HCT116 (cell line): ENCODE measurements at regions not wholly inside any gene's neighbourhood (a gene's known extent, or its start where the extent isn't known, plus 50 kb on each side); places are given as distances from the start of the nearest gene placed in this dataset.

Source experiments
- ATAC-seq: fragments of 200-7000 bp; cut with Tn5 transposase; 2 replicates; pipeline ENCODE4 v1.9.1; 2020; ENCODE audit warnings: mild to moderate bottlenecking, moderate library complexity
- BruUV-seq: library from RNA; stranded (reverse); fragments of 400-500 nt; replicated peaks from 2 replicates; lab custom pipeline; 2021; lab: Mats Ljungman, UMichigan
- CTCF ChIA-PET: fragments of 300-600 bp; sonication (Branson Sonifier 250); formaldehyde crosslinking; loops from one replicate; lab custom pipeline; 2021; ENCODE audit warnings: antibody characterized with exemption; lab: Charles Lee
- POLR2A ChIA-PET: fragments of 300-600, 350-600 bp; sonication (Branson Sonifier 250); formaldehyde crosslinking; loops from one replicate; lab custom pipeline; 2021; ENCODE audit warnings: antibody characterized with exemption; lab: Charles Lee
- RAD21 ChIA-PET, 2 experiments: fragments of 300-600 bp; sonication (Branson Sonifier 250); formaldehyde crosslinking; loops; one replicate each; lab custom pipeline; 2023; ENCODE audit warnings: low total read pairs in 2 of 2; ENCODE audit not compliant: uncharacterized antibody in 2 of 2, unreplicated experiment in 2 of 2, low non-redundant PET in 1 of 2; lab: Charles Lee
- DNase-seq: peaks from one replicate; pipeline ENCODE4 v3.0.0-alpha.2; 2010; ENCODE audit warnings: low read depth, low spot score
- H2AFZ ChIP-seq: fragments of 200-600 bp; shearing (Covaris generic), sonication (generic); 2 replicates; pipeline ENCODE4 v1.6.1; 2017; ENCODE audit warnings: low read depth, mixed run types, mixed read lengths, antibody characterized with exemption, low read length; ENCODE audit not compliant: poor library complexity, severe bottlenecking
- H3K27ac ChIP-seq: 2 replicates; pipeline ENCODE4 v1.5.1; 2012; ENCODE audit warnings: low read depth, low read length
- H3K27me3 ChIP-seq: fragments of 200-600 bp; sonication (generic); 2 replicates; pipeline ENCODE4 v1.6.1; 2016; ENCODE audit warnings: mixed run types, low read length, mixed read lengths; ENCODE audit not compliant: insufficient read depth
- H3K36me3 ChIP-seq, 2 experiments: fragments of 200-500 bp in 1 of 2; fragments of 200-600 bp in 1 of 2; sonication (Bioruptor generic) in 1 of 2; sonication (generic) in 1 of 2; 2 replicates each; pipeline versions ENCODE4 v1.5.1 to v1.6.1; 2014 to 2016; ENCODE audit warnings: low read length in 2 of 2, inconsistent platforms in 1 of 2, mixed read lengths in 1 of 2, mixed run types in 1 of 2; ENCODE audit not compliant: insufficient read depth in 2 of 2, control insufficient read depth in 1 of 2
- H3K4me1 ChIP-seq, 2 experiments: fragments of 200-600 bp in 1 of 2; sonication (generic) in 1 of 2; 2 replicates each; pipeline versions ENCODE4 v1.5.1 to v1.6.1; 2012 to 2017; ENCODE audit warnings: low read length in 2 of 2, inconsistent platforms in 1 of 2, mild to moderate bottlenecking in 1 of 2, mixed read lengths in 1 of 2, mixed run types in 1 of 2, moderate library complexity in 1 of 2; ENCODE audit not compliant: insufficient read depth in 2 of 2, control insufficient read depth in 1 of 2
- H3K4me2 ChIP-seq: fragments of 200-600 bp; sonication (generic); 2 replicates; pipeline ENCODE4 v1.6.1; 2017; ENCODE audit warnings: mixed run types, low read length, mixed read lengths
- H3K4me3 ChIP-seq, 2 experiments: fragments of 200-600 bp in 1 of 2; sonication (generic) in 1 of 2; replicated peaks in 1 of 2; 2 replicates each; pipeline ENCODE4 v1.5.1; 2011 to 2016; ENCODE audit warnings: low read length in 2 of 2, control low read depth in 1 of 2, low read depth in 1 of 2, mild to moderate bottlenecking in 1 of 2, mixed read lengths in 1 of 2, mixed run types in 1 of 2
- H3K79me2 ChIP-seq: fragments of 200-600 bp; sonication (generic); 2 replicates; pipeline ENCODE4 v1.6.1; 2017; ENCODE audit warnings: mild to moderate bottlenecking, mixed run types, low read length, moderate library complexity, mixed read lengths; ENCODE audit not compliant: insufficient read depth
- H3K9ac ChIP-seq: fragments of 200-600 bp; sonication (generic); 2 replicates; pipeline ENCODE4 v1.6.1; 2016; ENCODE audit warnings: low read length, mixed read lengths
- H3K9me2 ChIP-seq: fragments of 200-600 bp; sonication (generic), shearing (Covaris generic); 2 replicates; pipeline ENCODE4 v1.6.1; 2017; ENCODE audit warnings: mixed run types, mild to moderate bottlenecking, moderate library complexity; ENCODE audit not compliant: insufficient read depth
- H3K9me3 ChIP-seq, 2 experiments: fragments of 200-500 bp in 1 of 2; fragments of 200-600 bp in 1 of 2; sonication (Bioruptor generic) in 1 of 2; sonication (generic) in 1 of 2; 2 replicates each; pipeline ENCODE4 v1.6.1; 2014 to 2017; ENCODE audit warnings: low read length in 2 of 2, mixed read lengths in 2 of 2, inconsistent platforms in 1 of 2, low read depth in 1 of 2, mild to moderate bottlenecking in 1 of 2, mixed run types in 1 of 2, moderate library complexity in 1 of 2; ENCODE audit not compliant: control insufficient read depth in 1 of 2, insufficient read depth in 1 of 2
- H4K20me1 ChIP-seq: fragments of 200-600 bp; sonication (generic), shearing (Covaris generic); 2 replicates; pipeline ENCODE4 v1.6.1; 2017; ENCODE audit warnings: mixed run types, mild to moderate bottlenecking, moderate library complexity; ENCODE audit not compliant: insufficient read depth
- CBX3 ChIP-seq: IDR thresholded peaks from 2 replicates; pipeline ENCODE4 v1.6.1; 2012; ENCODE audit warnings: low read depth
- CEBPB ChIP-seq: IDR thresholded peaks from 2 replicates; pipeline ENCODE4 v1.6.1; 2012; ENCODE audit warnings: low read depth
- EGR1 ChIP-seq: IDR thresholded peaks from 2 replicates; pipeline ENCODE4 v1.6.1; 2012; ENCODE audit warnings: low read depth
- ELF1 ChIP-seq: IDR thresholded peaks from 2 replicates; pipeline ENCODE4 v1.6.1; 2012; ENCODE audit warnings: low read depth, borderline replicate concordance
- EZH2 ChIP-seq: fragments of 200-600 bp; sonication (generic); IDR thresholded peaks from 2 replicates; pipeline ENCODE4 v1.6.1; 2017; ENCODE audit warnings: antibody characterized with exemption, mixed run types
- EZH2phosphoT487 ChIP-seq: fragments of 200-600 bp; IDR thresholded peaks from 2 replicates; pipeline ENCODE4 v1.6.1; 2018; ENCODE audit warnings: antibody characterized with exemption, borderline replicate concordance
- FOSL1 ChIP-seq: IDR thresholded peaks from 2 replicates; pipeline ENCODE4 v1.6.1; 2012; ENCODE audit warnings: low read depth
- JUND ChIP-seq: IDR thresholded peaks from 2 replicates; pipeline ENCODE4 v1.6.1; 2012
- POLR2A ChIP-seq: IDR thresholded peaks from 2 replicates; pipeline ENCODE4 v1.7.0; 2011; ENCODE audit warnings: borderline replicate concordance; ENCODE audit not compliant: insufficient read depth, insufficient read length; ENCODE audit errors: extremely low read depth
- RAD21 ChIP-seq: IDR thresholded peaks from 2 replicates; pipeline ENCODE4 v1.6.1; 2012; ENCODE audit warnings: low read depth, mild to moderate bottlenecking
- SIN3A ChIP-seq: IDR thresholded peaks from 2 replicates; pipeline ENCODE4 v1.6.1; 2012; ENCODE audit warnings: low read depth
- SP1 ChIP-seq: IDR thresholded peaks from 2 replicates; pipeline ENCODE4 v1.6.1; 2012; ENCODE audit warnings: low read depth
- SRF ChIP-seq: IDR thresholded peaks from 2 replicates; pipeline ENCODE4 v1.6.1; 2012; ENCODE audit warnings: low read depth
- TCF7L2 ChIP-seq: IDR thresholded peaks from 2 replicates; pipeline ENCODE4 v1.7.0; 2011; ENCODE audit warnings: borderline replicate concordance, inconsistent platforms; ENCODE audit not compliant: insufficient read depth, insufficient read length; ENCODE audit errors: extremely low read depth
- YY1 ChIP-seq: IDR thresholded peaks from 2 replicates; pipeline ENCODE4 v1.6.1; 2011; ENCODE audit warnings: low read length, low read depth, moderate library complexity, mild to moderate bottlenecking; ENCODE audit not compliant: insufficient replicate concordance; ENCODE audit errors: extremely low read depth
- ZFX ChIP-seq: fragments of 450-650 bp; IDR thresholded peaks from 2 replicates; pipeline ENCODE4 v1.6.1; 2017
- intact Hi-C: fragments of 100-400 bp; cut with micrococcal nuclease; formaldehyde crosslinking; loops from 2 replicates; pipeline ENCODE4 v1.10.0; 2022
- TF ChIP-seq, protein P1 (sequence below): IDR thresholded peaks from 2 replicates; pipeline ENCODE4 v1.6.1; 2012
- TF ChIP-seq, protein P2 (sequence below), 3 experiments: fragments of 200-600 bp in 1 of 3; sonication (generic) in 1 of 3; IDR thresholded peaks in 2 of 3; conservative IDR thresholded peaks in 1 of 3; 2 replicates each; pipeline ENCODE4 v1.5.1; 2012 to 2017; ENCODE audit warnings: low read depth in 2 of 3, low read length in 2 of 3, antibody characterized with exemption in 1 of 3, borderline replicate concordance in 1 of 3, control low read depth in 1 of 3, mild to moderate bottlenecking in 1 of 3, mixed read lengths in 1 of 3, mixed run types in 1 of 3, moderate library complexity in 1 of 3; ENCODE audit not compliant: insufficient read depth in 1 of 3
- TF ChIP-seq, protein P3 (sequence below): IDR thresholded peaks from 2 replicates; pipeline ENCODE4 v1.6.1; 2012
- TF ChIP-seq, protein P4 (sequence below): IDR thresholded peaks from 2 replicates; pipeline ENCODE4 v1.6.1; 2012; ENCODE audit warnings: low read depth

DNA sequence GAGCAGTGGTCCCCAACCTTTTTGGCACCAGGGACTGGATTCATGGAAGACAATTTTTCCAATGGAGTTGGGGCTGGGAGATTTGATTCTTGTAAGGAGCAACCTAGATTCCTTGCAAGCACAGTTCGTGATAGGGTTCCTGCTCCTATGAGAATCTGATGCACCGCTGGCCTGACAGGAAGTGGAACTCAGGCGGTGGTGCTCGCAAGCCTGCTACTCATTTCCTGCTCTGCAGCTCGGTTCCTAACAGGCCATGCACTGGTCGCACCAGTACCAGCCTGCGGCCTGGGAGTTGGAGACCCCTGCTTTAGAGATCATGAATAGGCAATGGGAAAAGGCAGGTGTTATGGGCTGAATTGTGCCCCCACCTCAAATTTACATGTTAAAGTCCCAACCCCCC is 131.2 kb downstream of the PFDN4 start:
- ChIA-PET POLR2A (no interaction called here), CTCF (no interaction called here), RAD21 (no interaction called here)
- no peak overlapping the region for H3K9ac ChIP-seq
- TF ChIP-seq, protein P1, sequence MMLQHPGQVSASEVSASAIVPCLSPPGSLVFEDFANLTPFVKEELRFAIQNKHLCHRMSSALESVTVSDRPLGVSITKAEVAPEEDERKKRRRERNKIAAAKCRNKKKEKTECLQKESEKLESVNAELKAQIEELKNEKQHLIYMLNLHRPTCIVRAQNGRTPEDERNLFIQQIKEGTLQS = no peak
- TF ChIP-seq YY1 (no peak), RAD21 (no peak), SIN3A (no peak), FOSL1 (no peak), TCF7L2 (no peak), EGR1 (no peak), ZFX (no peak), CBX3 (no peak), ELF1 (no peak), EZH2 (no peak), POLR2A (no peak), SRF (no peak), JUND (no peak), CEBPB (no peak), EZH2phosphoT487 (no peak), SP1 (no peak)
- TF ChIP-seq, protein P2, sequence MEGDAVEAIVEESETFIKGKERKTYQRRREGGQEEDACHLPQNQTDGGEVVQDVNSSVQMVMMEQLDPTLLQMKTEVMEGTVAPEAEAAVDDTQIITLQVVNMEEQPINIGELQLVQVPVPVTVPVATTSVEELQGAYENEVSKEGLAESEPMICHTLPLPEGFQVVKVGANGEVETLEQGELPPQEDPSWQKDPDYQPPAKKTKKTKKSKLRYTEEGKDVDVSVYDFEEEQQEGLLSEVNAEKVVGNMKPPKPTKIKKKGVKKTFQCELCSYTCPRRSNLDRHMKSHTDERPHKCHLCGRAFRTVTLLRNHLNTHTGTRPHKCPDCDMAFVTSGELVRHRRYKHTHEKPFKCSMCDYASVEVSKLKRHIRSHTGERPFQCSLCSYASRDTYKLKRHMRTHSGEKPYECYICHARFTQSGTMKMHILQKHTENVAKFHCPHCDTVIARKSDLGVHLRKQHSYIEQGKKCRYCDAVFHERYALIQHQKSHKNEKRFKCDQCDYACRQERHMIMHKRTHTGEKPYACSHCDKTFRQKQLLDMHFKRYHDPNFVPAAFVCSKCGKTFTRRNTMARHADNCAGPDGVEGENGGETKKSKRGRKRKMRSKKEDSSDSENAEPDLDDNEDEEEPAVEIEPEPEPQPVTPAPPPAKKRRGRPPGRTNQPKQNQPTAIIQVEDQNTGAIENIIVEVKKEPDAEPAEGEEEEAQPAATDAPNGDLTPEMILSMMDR (IDR thresholded peaks at IDR 0.05 in 2 of 3, conservative IDR thresholded peaks at IDR 0.05 in 1 of 3; ENCODE audit: borderline replicate concordance in 1 of 3, insufficient read depth in 1 of 3, low read depth in 2 of 3, low read length in 2 of 3) = no peak
- TF ChIP-seq, protein P3, sequence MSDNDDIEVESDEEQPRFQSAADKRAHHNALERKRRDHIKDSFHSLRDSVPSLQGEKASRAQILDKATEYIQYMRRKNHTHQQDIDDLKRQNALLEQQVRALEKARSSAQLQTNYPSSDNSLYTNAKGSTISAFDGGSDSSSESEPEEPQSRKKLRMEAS = no peak
- TF ChIP-seq, protein P4, sequence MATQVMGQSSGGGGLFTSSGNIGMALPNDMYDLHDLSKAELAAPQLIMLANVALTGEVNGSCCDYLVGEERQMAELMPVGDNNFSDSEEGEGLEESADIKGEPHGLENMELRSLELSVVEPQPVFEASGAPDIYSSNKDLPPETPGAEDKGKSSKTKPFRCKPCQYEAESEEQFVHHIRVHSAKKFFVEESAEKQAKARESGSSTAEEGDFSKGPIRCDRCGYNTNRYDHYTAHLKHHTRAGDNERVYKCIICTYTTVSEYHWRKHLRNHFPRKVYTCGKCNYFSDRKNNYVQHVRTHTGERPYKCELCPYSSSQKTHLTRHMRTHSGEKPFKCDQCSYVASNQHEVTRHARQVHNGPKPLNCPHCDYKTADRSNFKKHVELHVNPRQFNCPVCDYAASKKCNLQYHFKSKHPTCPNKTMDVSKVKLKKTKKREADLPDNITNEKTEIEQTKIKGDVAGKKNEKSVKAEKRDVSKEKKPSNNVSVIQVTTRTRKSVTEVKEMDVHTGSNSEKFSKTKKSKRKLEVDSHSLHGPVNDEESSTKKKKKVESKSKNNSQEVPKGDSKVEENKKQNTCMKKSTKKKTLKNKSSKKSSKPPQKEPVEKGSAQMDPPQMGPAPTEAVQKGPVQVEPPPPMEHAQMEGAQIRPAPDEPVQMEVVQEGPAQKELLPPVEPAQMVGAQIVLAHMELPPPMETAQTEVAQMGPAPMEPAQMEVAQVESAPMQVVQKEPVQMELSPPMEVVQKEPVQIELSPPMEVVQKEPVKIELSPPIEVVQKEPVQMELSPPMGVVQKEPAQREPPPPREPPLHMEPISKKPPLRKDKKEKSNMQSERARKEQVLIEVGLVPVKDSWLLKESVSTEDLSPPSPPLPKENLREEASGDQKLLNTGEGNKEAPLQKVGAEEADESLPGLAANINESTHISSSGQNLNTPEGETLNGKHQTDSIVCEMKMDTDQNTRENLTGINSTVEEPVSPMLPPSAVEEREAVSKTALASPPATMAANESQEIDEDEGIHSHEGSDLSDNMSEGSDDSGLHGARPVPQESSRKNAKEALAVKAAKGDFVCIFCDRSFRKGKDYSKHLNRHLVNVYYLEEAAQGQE = no peak
- no peak overlapping the region for H3K27ac ChIP-seq
- DNase-seq = no peak
- no peaks in the 10 kb centered on the region; a peak in 1 of 4 replicates for H3K4me1 ChIP-seq
- H3K36me3 ChIP-seq = no peaks in the 10 kb centered on the region
- no peaks in the 10 kb centered on the region for H3K79me2 ChIP-seq
- no peak overlapping the region for H3K4me3 ChIP-seq
- intact Hi-C loops = no loop called here
- no peaks in the 10 kb centered on the region for H3K27me3 ChIP-seq
- BruUV-seq = no TSS peak
- no peaks in the 10 kb centered on the region for H4K20me1 ChIP-seq
- no peak overlapping the region for H2AFZ ChIP-seq
- no peak for ATAC-seq
- H3K4me2 ChIP-seq = no peak overlapping the region
- H3K9me2 ChIP-seq = no peaks in the 10 kb centered on the region
- no peaks in the 10 kb centered on the region for H3K9me3 ChIP-seq
